ENCODE measurements at regions not wholly inside any gene's neighbourhood (a gene's known extent, or its start where the extent isn't known, plus 50 kb on each side); places are given as distances from the start of the nearest gene placed in this dataset.

GRCh38 chr13:40476175-40476958 is 190.1 kb downstream of the FOXO1 start:
- no peak for DNase-seq (ENCODE audit: low read depth in 2 of 2)

DNA sequence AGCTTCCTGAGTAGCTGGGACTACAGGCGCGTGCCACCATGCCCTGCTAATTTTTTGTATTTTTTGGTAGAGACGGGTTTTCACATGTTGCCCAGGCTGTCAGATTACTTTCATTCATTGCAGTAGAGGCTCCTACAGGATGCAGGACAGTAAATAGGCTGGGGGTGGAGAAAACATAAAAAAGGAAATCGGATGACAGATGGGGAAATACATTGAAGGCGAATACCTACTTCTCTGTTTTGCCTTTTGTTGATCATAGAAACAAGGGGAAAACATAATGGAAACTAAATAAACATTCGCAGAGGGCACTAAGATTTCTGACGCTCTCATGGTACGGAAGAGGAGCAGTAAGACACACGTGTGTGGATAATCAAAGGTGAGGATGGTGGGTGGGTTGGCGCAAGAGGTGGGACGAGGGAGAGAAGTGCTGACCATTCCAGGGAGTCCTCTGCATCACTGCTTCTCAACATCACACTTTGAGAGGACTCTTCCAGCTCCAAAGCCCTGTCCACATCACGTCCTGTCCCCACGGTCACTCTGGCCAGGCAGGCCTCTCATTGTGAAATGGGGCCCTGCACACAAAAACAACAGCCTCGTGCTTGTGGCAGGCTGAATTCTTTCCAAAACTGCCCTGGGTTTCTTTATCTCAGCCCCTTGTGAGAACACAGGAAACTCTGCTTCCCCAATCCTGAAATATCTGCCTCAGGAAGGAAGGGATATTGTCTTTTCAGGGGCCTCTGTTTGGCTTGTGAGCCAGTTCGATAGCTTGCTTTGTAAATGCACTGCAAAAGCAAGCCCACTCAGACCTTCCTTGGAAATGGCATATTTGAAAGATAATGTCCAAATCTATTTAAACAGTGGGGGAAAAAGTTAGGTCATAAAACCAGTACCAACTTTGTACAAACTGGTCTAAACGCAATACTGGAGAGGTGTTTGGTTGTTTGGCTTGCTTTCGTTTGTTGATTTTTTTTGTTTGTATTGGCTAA is 188.5 kb downstream of the FOXO1 start:
- no peak for DNase-seq (ENCODE audit: low read depth in 2 of 2)

DNA sequence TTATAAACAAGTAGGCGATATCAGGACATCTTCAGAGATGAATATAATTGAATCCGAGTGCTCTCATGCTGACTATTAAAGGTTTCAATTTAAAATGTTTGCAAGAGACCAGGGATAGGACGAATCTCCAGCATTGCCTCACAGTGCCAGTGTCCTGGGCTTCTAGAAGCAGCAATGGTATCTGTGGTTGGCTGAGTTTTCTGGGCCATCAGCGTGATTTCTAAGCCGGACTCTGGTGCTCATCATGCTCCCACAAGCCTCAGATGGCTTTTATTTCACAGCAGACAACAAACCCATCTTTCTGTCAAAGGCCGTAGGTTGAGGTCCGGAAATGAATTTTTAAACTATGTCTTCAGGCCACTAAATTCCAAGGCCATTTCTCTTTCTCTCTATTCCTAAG is 187.7 kb downstream of the FOXO1 start:
- no peak for DNase-seq (ENCODE audit: low read depth in 2 of 2)

DNA sequence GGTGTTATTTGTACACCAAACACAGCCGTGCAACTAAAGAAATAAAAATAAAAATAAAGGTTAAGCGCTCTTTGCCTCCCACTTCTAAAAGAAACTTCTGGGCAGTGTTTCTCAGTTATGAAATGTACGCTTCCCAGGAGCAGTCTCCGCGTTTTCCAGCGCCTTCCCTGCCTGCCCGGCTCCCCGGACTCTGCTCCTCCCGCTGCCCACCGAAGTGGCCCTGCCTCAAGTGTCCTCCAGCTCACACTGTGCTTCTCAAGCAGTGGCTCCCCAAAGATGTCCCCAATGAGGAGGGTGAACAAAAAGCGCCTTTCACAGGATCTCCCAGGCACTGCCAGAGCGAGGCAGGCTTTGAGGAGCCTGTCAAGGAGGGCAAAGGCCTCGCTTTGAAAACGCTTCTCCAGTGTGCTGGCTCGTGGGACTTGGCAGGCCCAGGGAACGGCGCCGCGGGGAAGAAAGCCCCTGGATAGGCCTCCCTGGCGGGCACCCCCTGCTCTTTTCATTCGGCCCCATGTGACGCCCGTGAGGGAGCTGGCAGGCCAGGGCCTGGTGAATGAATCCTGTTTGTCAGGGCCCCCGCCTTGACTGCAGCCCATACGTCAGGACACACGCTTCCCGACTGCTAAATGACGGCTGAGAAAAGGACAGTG is 187.1 kb downstream of the FOXO1 start:
- no peak for DNase-seq (ENCODE audit: low read depth in 2 of 2)

- no peak for DNase-seq (ENCODE audit: low read depth in 2 of 2)
Measured at GRCh38 chr13:40480012-40480914, 186.2 kb downstream of the FOXO1 start.

GRCh38 chr13:40480915-40481516 is 185.4 kb downstream of the FOXO1 start:
- no peak for DNase-seq (ENCODE audit: low read depth in 2 of 2)

GRCh38 chr13:40483601-40484000 is 182.8 kb downstream of the FOXO1 start:
- no peak for DNase-seq (ENCODE audit: low read depth in 2 of 2)

DNA sequence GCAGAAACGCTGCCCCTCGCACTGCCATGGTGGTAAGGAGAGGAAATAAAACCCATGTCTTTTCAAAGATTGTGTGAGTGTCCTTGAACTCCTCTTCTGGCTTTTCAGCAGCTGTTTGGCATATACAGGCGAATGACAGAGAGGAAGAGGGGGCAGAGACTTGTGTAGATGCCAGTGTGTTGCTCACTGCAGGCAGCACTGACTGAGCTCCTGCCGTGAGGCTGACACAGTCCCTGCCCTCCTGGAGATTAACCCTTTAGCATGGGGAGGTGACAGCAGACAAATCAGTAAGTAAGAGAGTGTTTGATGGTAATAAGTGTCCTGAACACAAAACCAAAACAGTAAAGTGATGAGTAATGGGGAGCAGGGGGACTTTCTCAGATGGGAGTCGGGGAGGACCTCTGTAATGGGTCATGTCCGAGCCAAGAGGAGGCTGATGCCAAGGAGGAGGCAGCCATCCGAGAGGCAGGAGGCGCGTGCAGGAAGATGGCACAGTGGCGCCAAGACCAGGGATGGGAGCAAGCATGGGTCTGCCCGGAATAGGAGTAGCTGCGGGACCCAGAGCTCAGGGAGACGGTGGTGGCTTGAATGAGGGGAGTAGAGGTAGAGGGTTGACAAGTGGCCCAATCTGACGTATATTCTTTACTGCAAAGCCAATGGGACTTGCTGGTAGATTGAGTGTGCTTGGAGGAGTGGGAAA is 182.2 kb downstream of the FOXO1 start:
- no peak for DNase-seq (ENCODE audit: low read depth in 2 of 2)

- no peak for DNase-seq (ENCODE audit: low read depth in 2 of 2)
Measured at GRCh38 chr13:40484974-40485373, 181.5 kb downstream of the FOXO1 start.

GRCh38 chr13:40485611-40486517 is 180.6 kb downstream of the FOXO1 start:
- DNase-seq (ENCODE audit: low read depth in 2 of 2) = no peak

DNA sequence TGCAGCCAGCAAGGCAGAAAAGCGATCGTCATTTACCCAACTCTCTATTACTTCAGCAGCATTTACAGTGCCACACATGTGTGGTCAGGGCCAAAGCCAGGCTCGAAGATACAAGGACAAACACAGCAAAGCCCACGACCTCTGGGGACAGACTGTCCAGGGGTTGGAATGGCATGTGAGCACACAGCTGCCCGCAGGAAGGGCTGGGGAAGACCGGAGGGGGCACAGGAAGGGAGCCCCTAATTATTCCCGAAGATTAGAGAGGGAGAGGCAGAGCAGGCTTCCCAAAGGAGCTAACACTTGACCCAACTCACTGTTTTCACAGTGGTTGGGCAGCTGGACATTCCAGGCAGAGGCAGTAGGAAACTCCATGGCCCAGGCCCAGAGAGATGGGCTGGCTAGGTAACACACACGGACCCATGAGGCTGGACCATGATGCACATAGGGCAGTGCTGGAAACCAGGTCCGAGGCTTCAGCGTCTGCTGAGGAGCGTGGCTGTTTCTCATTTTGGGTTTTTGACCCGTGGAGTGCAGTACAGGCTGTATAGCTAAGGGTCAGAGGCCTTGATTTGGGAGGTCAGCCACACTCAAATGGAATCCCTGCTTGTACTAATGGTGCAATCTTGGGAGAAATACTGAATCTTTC is 179.8 kb downstream of the FOXO1 start:
- no peak for DNase-seq (ENCODE audit: low read depth in 2 of 2)

- DNase-seq (ENCODE audit: low read depth in 2 of 2) = no peak
Measured at GRCh38 chr13:40488869-40489391, 177.5 kb downstream of the FOXO1 start.

GRCh38 chr13:40490086-40490758 is 176.2 kb downstream of the FOXO1 start:
- no peak for DNase-seq (ENCODE audit: low read depth in 2 of 2)

GRCh38 chr13:40492511-40492910 is 173.9 kb downstream of the FOXO1 start:
- DNase-seq (ENCODE audit: low read depth in 2 of 2) = no peak

DNA sequence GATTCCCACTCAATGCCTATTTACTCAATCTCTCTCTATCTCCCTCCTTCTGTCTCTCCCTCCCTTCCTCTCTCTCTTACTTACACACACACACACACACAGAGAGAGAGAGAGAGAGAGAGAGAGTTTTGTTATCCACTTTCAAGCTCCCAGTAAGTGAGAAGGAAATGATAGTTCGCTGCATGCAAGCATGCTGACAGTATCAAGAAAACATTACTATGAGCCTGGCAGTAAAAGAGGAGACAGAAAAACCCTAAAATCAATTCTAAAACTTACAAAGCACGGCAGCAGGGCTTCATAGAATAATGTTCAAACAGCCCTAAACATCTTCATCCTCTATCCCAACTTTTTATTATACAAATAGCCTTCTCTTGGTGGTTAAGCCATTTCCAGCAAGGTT is 171.9 kb downstream of the FOXO1 start:
- DNase-seq (ENCODE audit: low read depth in 2 of 2) = no peak

DNA sequence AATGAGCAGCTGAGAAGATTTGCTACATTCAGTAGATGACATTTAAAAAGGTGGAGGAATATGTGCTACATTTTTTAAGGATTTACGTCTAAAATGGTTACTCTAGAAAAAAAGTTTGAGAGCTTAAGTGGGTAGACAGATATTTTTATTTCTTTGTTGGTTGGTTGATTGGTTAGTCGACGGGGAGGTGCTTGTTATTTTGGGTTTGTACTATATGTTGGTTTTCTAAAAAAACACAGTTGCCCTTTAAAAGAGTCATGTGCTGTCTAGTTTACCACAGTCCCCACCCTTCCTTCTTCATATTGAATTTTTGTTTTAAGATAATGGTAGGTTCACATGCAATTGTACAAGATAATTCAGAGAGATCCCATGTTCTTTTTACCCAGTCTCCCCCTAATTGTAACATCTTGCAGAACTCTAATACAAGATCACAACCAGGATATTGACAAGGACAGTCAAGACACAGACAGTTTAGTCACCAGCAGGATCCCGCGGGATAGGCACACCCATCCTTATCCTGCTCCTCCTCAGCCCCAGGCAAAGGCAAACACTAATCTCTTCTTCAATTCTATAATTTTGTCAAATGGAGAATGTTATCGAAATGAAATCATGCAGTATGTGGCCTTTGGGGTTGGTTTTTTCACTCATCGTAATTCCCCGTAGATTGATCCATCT is 171.4 kb downstream of the FOXO1 start:
- no peak for DNase-seq (ENCODE audit: low read depth in 2 of 2)

DNA sequence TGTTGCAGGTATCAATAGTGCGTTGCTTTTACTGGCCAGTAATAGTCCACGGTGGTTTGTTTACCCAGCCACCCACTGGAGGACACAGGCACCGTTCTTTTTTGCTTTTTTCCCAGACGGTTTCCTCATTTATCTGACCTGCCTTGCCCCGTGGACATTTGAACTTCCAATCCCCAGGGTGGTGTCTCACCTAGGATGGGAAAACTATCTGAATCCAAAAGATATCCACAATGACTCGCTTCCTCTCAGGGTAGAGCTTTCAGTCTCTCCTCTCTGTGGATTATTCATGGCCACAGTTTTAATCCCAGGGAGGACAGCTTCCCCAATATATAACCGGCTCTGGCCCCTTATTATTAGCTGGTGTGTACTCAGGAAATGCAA is 170.8 kb downstream of the FOXO1 start:
- no peak for DNase-seq (ENCODE audit: low read depth in 2 of 2)

Measured in fibroblast of skin of left biceps (primary cell).